SK-N-SH (cell line): ENCODE measurements at regions not wholly inside any gene's neighbourhood (a gene's known extent, or its start where the extent isn't known, plus 50 kb on each side); places are given as distances from the start of the nearest gene placed in this dataset.

Experiments
- EP300 ChIP-seq, 2 experiments: IDR thresholded peaks; 2 replicates each; pipeline versions ENCODE4 v1.4.0 to v1.6.1; 2012; ENCODE audit warnings: borderline replicate concordance in 1 of 2, low read depth in 1 of 2, low read length in 1 of 2
- EZH2phosphoT487 ChIP-seq: fragments of 200-600 bp; sonication (generic); IDR thresholded peaks from 2 replicates; pipeline ENCODE4 v1.6.1; 2017; ENCODE audit warnings: low read depth, mixed run types, mild to moderate bottlenecking, antibody characterized with exemption, moderate library complexity, borderline replicate concordance
- FOXM1 ChIP-seq: IDR thresholded peaks from 2 replicates; pipeline ENCODE4 v1.4.0; 2012; ENCODE audit warnings: low read depth, mild to moderate bottlenecking
- GABPA ChIP-seq: IDR thresholded peaks from 2 replicates; pipeline ENCODE4 v1.4.0; 2012; ENCODE audit warnings: low read depth, mild to moderate bottlenecking
- JUND ChIP-seq: IDR thresholded peaks from 2 replicates; pipeline ENCODE4 v1.4.0; 2012
- NFIC ChIP-seq: IDR thresholded peaks from 2 replicates; pipeline ENCODE4 v1.4.0; 2012; ENCODE audit warnings: borderline replicate concordance
- NRF1 ChIP-seq: IDR thresholded peaks from 2 replicates; pipeline ENCODE4 v1.6.1; 2012; ENCODE audit warnings: low read depth, mild to moderate bottlenecking, low read length
- POLR2AphosphoS5 ChIP-seq: IDR thresholded peaks from 2 replicates; pipeline ENCODE4 v1.6.1; 2012; ENCODE audit warnings: low read depth, low read length
- RFX5 ChIP-seq: IDR thresholded peaks from 2 replicates; pipeline ENCODE4 v1.6.1; 2012; ENCODE audit warnings: mild to moderate bottlenecking, improper control_type of control experiment, low read length
- TAF1 ChIP-seq: IDR thresholded peaks from 2 replicates; pipeline ENCODE4 v1.6.1; 2012; ENCODE audit warnings: low read depth, mild to moderate bottlenecking, low read length, moderate library complexity, borderline replicate concordance
- TCF12 ChIP-seq: IDR thresholded peaks from 2 replicates; pipeline ENCODE4 v1.4.0; 2012
- TF ChIP-seq, protein P1 (sequence below): IDR thresholded peaks from 2 replicates; pipeline ENCODE4 v1.6.1; 2012; ENCODE audit warnings: mild to moderate bottlenecking, low read depth, low read length, moderate library complexity
- TF ChIP-seq, protein P2 (sequence below): fragments of 200-600 bp; sonication (generic); IDR thresholded peaks from 2 replicates; pipeline ENCODE4 v1.6.1; 2017; ENCODE audit warnings: antibody characterized with exemption, mild to moderate bottlenecking, moderate library complexity

DNA sequence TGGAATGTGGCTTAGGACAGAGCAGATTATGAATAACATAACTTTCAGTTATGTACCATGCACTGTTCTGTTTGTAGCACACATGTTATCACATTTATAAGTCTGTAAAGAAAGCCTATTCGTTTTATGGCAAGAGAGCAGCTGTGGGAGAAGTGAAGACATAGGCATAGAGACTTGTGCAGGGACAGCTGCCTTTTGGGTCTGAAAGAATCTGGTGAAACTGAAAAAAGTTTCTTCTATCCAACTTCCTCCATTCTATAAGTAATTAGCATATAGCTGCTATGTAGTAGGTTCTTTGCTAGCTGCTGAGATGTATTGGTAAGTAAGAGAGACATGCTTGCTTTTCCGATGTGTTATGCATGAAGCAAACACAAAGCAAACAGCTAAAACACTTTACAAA lies 1095.4 kb upstream of the CADM2 start:
- TF ChIP-seq, protein P1, sequence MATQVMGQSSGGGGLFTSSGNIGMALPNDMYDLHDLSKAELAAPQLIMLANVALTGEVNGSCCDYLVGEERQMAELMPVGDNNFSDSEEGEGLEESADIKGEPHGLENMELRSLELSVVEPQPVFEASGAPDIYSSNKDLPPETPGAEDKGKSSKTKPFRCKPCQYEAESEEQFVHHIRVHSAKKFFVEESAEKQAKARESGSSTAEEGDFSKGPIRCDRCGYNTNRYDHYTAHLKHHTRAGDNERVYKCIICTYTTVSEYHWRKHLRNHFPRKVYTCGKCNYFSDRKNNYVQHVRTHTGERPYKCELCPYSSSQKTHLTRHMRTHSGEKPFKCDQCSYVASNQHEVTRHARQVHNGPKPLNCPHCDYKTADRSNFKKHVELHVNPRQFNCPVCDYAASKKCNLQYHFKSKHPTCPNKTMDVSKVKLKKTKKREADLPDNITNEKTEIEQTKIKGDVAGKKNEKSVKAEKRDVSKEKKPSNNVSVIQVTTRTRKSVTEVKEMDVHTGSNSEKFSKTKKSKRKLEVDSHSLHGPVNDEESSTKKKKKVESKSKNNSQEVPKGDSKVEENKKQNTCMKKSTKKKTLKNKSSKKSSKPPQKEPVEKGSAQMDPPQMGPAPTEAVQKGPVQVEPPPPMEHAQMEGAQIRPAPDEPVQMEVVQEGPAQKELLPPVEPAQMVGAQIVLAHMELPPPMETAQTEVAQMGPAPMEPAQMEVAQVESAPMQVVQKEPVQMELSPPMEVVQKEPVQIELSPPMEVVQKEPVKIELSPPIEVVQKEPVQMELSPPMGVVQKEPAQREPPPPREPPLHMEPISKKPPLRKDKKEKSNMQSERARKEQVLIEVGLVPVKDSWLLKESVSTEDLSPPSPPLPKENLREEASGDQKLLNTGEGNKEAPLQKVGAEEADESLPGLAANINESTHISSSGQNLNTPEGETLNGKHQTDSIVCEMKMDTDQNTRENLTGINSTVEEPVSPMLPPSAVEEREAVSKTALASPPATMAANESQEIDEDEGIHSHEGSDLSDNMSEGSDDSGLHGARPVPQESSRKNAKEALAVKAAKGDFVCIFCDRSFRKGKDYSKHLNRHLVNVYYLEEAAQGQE: no peak
- TF ChIP-seq, protein P2, sequence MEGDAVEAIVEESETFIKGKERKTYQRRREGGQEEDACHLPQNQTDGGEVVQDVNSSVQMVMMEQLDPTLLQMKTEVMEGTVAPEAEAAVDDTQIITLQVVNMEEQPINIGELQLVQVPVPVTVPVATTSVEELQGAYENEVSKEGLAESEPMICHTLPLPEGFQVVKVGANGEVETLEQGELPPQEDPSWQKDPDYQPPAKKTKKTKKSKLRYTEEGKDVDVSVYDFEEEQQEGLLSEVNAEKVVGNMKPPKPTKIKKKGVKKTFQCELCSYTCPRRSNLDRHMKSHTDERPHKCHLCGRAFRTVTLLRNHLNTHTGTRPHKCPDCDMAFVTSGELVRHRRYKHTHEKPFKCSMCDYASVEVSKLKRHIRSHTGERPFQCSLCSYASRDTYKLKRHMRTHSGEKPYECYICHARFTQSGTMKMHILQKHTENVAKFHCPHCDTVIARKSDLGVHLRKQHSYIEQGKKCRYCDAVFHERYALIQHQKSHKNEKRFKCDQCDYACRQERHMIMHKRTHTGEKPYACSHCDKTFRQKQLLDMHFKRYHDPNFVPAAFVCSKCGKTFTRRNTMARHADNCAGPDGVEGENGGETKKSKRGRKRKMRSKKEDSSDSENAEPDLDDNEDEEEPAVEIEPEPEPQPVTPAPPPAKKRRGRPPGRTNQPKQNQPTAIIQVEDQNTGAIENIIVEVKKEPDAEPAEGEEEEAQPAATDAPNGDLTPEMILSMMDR: no peak
- TF ChIP-seq GABPA (no peak), TAF1 (no peak), JUND (no peak), RFX5 (no peak), TCF12 (no peak), EZH2phosphoT487 (no peak), FOXM1 (no peak), POLR2AphosphoS5 (no peak), EP300 (IDR thresholded peaks at IDR 0.05; ENCODE audit: borderline replicate concordance in 1 of 2, low read depth in 1 of 2, low read length in 1 of 2) (no peak), NFIC (no peak), NRF1 (no peak)
